NCI-H446 (cell line): ENCODE measurements at regions not wholly inside any gene's neighbourhood (a gene's known extent, or its start where the extent isn't known, plus 50 kb on each side); places are given as distances from the start of the nearest gene placed in this dataset.

Experiments
- DNase-seq, 2 experiments: peaks; one replicate each; lab custom pipeline; 2025; lab: John Stamatoyannopoulos, UW

- DNase-seq: no peak
Measured at GRCh38 chr18:21996351-21996826, 173.0 kb upstream of the GATA6 start.

GRCh38 chr18:21997207-21998143 is 171.9 kb upstream of the GATA6 start:
- peak in 1 of 2 experiments; percentile 40 for DNase-seq

- no peak for DNase-seq
Measured at GRCh38 chr18:21998486-21998885, 170.9 kb upstream of the GATA6 start.

- DNase-seq: no peak
Measured at GRCh38 chr18:22001912-22002487, 167.4 kb upstream of the GATA6 start.

GRCh38 chr18:22005191-22005841 is 164.1 kb upstream of the GATA6 start:
- DNase-seq: peak in 1 of 2 experiments; percentile 1

- no peak for DNase-seq
Measured at GRCh38 chr18:22006458-22006857, 162.9 kb upstream of the GATA6 start.

- no peak for DNase-seq
Measured at GRCh38 chr18:22009242-22009641, 160.1 kb upstream of the GATA6 start.

- DNase-seq: no peak
Measured at GRCh38 chr18:22013993-22014392, 155.4 kb upstream of the GATA6 start.

GRCh38 chr18:22015156-22015555 is 154.2 kb upstream of the GATA6 start:
- no peak for DNase-seq

GRCh38 chr18:22018366-22018765 is 151.0 kb upstream of the GATA6 start:
- DNase-seq: no peak

- DNase-seq: no peak
Measured at GRCh38 chr18:22019193-22019592, 150.2 kb upstream of the GATA6 start.

GRCh38 chr18:22020127-22020866 is 149.1 kb upstream of the GATA6 start:
- no peak for DNase-seq

- no peak for DNase-seq
Measured at GRCh38 chr18:22020867-22021370, 148.5 kb upstream of the GATA6 start.

GRCh38 chr18:22021701-22022100 is 147.7 kb upstream of the GATA6 start:
- DNase-seq: no peak

GRCh38 chr18:22024924-22025323 is 144.5 kb upstream of the GATA6 start:
- DNase-seq: no peak

- DNase-seq: no peak
Measured at GRCh38 chr18:22026362-22026761, 143.0 kb upstream of the GATA6 start.

GRCh38 chr18:22026889-22027288 is 142.5 kb upstream of the GATA6 start:
- no peak for DNase-seq

GRCh38 chr18:22031611-22032010 is 137.8 kb upstream of the GATA6 start:
- DNase-seq: no peak

- DNase-seq: no peak
Measured at GRCh38 chr18:22032392-22032961, 136.9 kb upstream of the GATA6 start.

GRCh38 chr18:22033085-22033484 is 136.3 kb upstream of the GATA6 start:
- no peak for DNase-seq

- DNase-seq: no peak
Measured at GRCh38 chr18:22034276-22034675, 135.1 kb upstream of the GATA6 start.
